Nephron (organoid): ENCODE measurements at regions not wholly inside any gene's neighbourhood (a gene's known extent, or its start where the extent isn't known, plus 50 kb on each side); places are given as distances from the start of the nearest gene placed in this dataset.

Experiments used
- H3K27ac Mint-ChIP-seq, 3 experiments: 2 replicates each; pipeline ENCODE4 v1.8.0; 2020; ENCODE audit warnings: mixed read lengths in 3 of 3, mild to moderate bottlenecking in 2 of 3, moderate library complexity in 1 of 3
- H3K27me3 Mint-ChIP-seq: 2 replicates; pipeline ENCODE4 v1.8.0; 2021; ENCODE audit warnings: low read depth, mild to moderate bottlenecking, moderate library complexity, mixed read lengths
- H3K36me3 Mint-ChIP-seq: 2 replicates; pipeline ENCODE4 v1.8.0; 2020; ENCODE audit warnings: low read depth, mixed read lengths
- H3K4me1 Mint-ChIP-seq: 2 replicates; pipeline ENCODE4 v1.8.0; 2020; ENCODE audit warnings: mixed read lengths
- H3K4me3 Mint-ChIP-seq, 3 experiments: 2 replicates each; pipeline ENCODE4 v1.8.0; 2020; ENCODE audit warnings: mild to moderate bottlenecking in 3 of 3, mixed read lengths in 3 of 3, moderate library complexity in 2 of 3
- H3K9me3 Mint-ChIP-seq: 2 replicates; pipeline ENCODE4 v1.8.0; 2020; ENCODE audit warnings: mixed read lengths
- CTCF ChIP-seq, 3 experiments: fragments of 200-600 bp; sonication (generic); IDR thresholded peaks; one replicate each; pipeline ENCODE4 v1.5.0; 2021; ENCODE audit warnings: antibody characterized with exemption in 3 of 3; ENCODE audit not compliant: unreplicated experiment in 3 of 3

GRCh38 chr19:28988066-28988465 is 224.9 kb downstream of the UQCRFS1 start:
- Mint-ChIP-seq H3K4me1 (no peaks in the 10 kb centered on the region), H3K9me3 (no peaks in the 10 kb centered on the region), H3K36me3 (no peaks in the 10 kb centered on the region), H3K4me3 (no peak overlapping the region), H3K27me3 (peaks cover 20% of the 10 kb centered on the region), H3K27ac (peak overlapping the region in 1 of 3 experiments; percentile 38)
- no peak for TF ChIP-seq CTCF (IDR thresholded peaks at IDR 0.05; ENCODE audit: unreplicated experiment in 3 of 3)

GRCh38 chr19:28987177-28987576 is 225.8 kb downstream of the UQCRFS1 start:
- Mint-ChIP-seq H3K36me3 (no peaks in the 10 kb centered on the region), H3K9me3 (no peaks in the 10 kb centered on the region), H3K27me3 (peaks cover 19% of the 10 kb centered on the region), H3K4me3 (no peak overlapping the region), H3K4me1 (no peaks in the 10 kb centered on the region), H3K27ac (no peak overlapping the region)
- no peak for TF ChIP-seq CTCF (IDR thresholded peaks at IDR 0.05; ENCODE audit: unreplicated experiment in 3 of 3)

- no peak overlapping the region for H3K4me3 Mint-ChIP-seq
- no peak overlapping the region for H3K27ac Mint-ChIP-seq
- no peak for TF ChIP-seq CTCF (IDR thresholded peaks at IDR 0.05; ENCODE audit: unreplicated experiment in 3 of 3)
- peaks cover 22% of the 10 kb centered on the region for H3K27me3 Mint-ChIP-seq
- no peaks in the 10 kb centered on the region for H3K9me3 Mint-ChIP-seq
- no peaks in the 10 kb centered on the region for H3K36me3 Mint-ChIP-seq
- H3K4me1 Mint-ChIP-seq, result no peaks in the 10 kb centered on the region
Observed at GRCh38 chr19:28985201-28985600, 227.8 kb downstream of the UQCRFS1 start.

GRCh38 chr19:28984315-28984714 is 228.6 kb downstream of the UQCRFS1 start:
- no peaks in the 10 kb centered on the region for H3K4me1 Mint-ChIP-seq
- no peak for TF ChIP-seq CTCF (IDR thresholded peaks at IDR 0.05; ENCODE audit: unreplicated experiment in 3 of 3)
- peaks cover 16% of the 10 kb centered on the region for H3K27me3 Mint-ChIP-seq
- H3K36me3 Mint-ChIP-seq, result no peaks in the 10 kb centered on the region
- no peak overlapping the region for H3K4me3 Mint-ChIP-seq
- H3K9me3 Mint-ChIP-seq, result no peaks in the 10 kb centered on the region
- no peak overlapping the region for H3K27ac Mint-ChIP-seq

GRCh38 chr19:28983430-28983829 is 229.5 kb downstream of the UQCRFS1 start:
- H3K9me3 Mint-ChIP-seq, result no peaks in the 10 kb centered on the region
- H3K27ac Mint-ChIP-seq, result peak overlapping the region in 1 of 3 experiments; percentile 32
- H3K4me3 Mint-ChIP-seq, result no peak overlapping the region
- TF ChIP-seq CTCF (IDR thresholded peaks at IDR 0.05; ENCODE audit: unreplicated experiment in 3 of 3), result no peak
- peaks cover 12% of the 10 kb centered on the region for H3K27me3 Mint-ChIP-seq
- no peaks in the 10 kb centered on the region for H3K36me3 Mint-ChIP-seq
- H3K4me1 Mint-ChIP-seq, result no peaks in the 10 kb centered on the region

GRCh38 chr19:28981994-28982393 is 231.0 kb downstream of the UQCRFS1 start:
- H3K27ac Mint-ChIP-seq, result no peak overlapping the region
- no peak overlapping the region for H3K4me3 Mint-ChIP-seq
- TF ChIP-seq CTCF (IDR thresholded peaks at IDR 0.05; ENCODE audit: unreplicated experiment in 3 of 3), result no peak
- H3K4me1 Mint-ChIP-seq, result no peaks in the 10 kb centered on the region
- H3K9me3 Mint-ChIP-seq, result no peaks in the 10 kb centered on the region
- H3K36me3 Mint-ChIP-seq, result no peaks in the 10 kb centered on the region
- peaks cover 12% of the 10 kb centered on the region for H3K27me3 Mint-ChIP-seq
